ENCODE measurements at regions not wholly inside any gene's neighbourhood (a gene's known extent, or its start where the extent isn't known, plus 50 kb on each side); places are given as distances from the start of the nearest gene placed in this dataset.

GRCh38 chr20:52280407-52280806 lies 88.8 kb upstream of the ZFP64 start:
- no peak for DNase-seq (ENCODE audit: low spot score)
- Histone ChIP-seq H3K36me3 (ENCODE audit: insufficient read depth, low read length, poor library complexity, severe bottlenecking) (no peaks in the 10 kb centered on the region), H3K27ac (ENCODE audit: low read depth, low read length, poor library complexity, severe bottlenecking) (no peak overlapping the region), H3K27me3 (replicated peaks; ENCODE audit: insufficient read depth, low read depth, low read length, poor library complexity) (no peaks in the 10 kb centered on the region), H3K4me3 (ENCODE audit: low read depth, low read length, poor library complexity, severe bottlenecking) (no peak overlapping the region), H3K4me1 (ENCODE audit: insufficient read depth, low read length, poor library complexity, severe bottlenecking) (peaks cover 19% of the 10 kb centered on the region), H3K9me3 (ENCODE audit: low read depth, low read length, poor library complexity, severe bottlenecking) (no peaks in the 10 kb centered on the region)
- CTCF ChIA-PET, result no interaction called here
- TF ChIP-seq CTCF (conservative IDR thresholded peaks at IDR 0.05; ENCODE audit: low read depth, low read length), result no peak
- TF ChIP-seq EZH2 (IDR thresholded peaks at IDR 0.05; ENCODE audit: borderline replicate concordance, low read depth, low read length, poor library complexity, severe bottlenecking), result no peak
- BruUV-seq (replicated peaks), result no TSS peak
- intact Hi-C loops (cut with micrococcal nuclease; ENCODE audit: unreplicated experiment), result no loop called here
- POLR2A ChIA-PET (ENCODE audit: low non-redundant PET), result no interaction called here

GRCh38 chr20:52279706-52280105 lies 88.1 kb upstream of the ZFP64 start:
- POLR2A ChIA-PET (ENCODE audit: low non-redundant PET), result no interaction called here
- CTCF ChIA-PET, result no interaction called here
- DNase-seq (ENCODE audit: low spot score), result peak; percentile 41

GRCh38 chr20:52275181-52275691 lies 83.7 kb upstream of the ZFP64 start:
- ChIA-PET POLR2A (ENCODE audit: low non-redundant PET) (no interaction called here), CTCF (no interaction called here)
- no TSS peak for BruUV-seq (replicated peaks)
- TF ChIP-seq EZH2 (IDR thresholded peaks at IDR 0.05; ENCODE audit: borderline replicate concordance, low read depth, low read length, poor library complexity, severe bottlenecking), result no peak
- Histone ChIP-seq H3K36me3 (ENCODE audit: insufficient read depth, low read length, poor library complexity, severe bottlenecking) (no peaks in the 10 kb centered on the region), H3K4me3 (ENCODE audit: low read depth, low read length, poor library complexity, severe bottlenecking) (no peak overlapping the region), H3K9me3 (ENCODE audit: low read depth, low read length, poor library complexity, severe bottlenecking) (no peaks in the 10 kb centered on the region), H3K27me3 (replicated peaks; ENCODE audit: insufficient read depth, low read depth, low read length, poor library complexity) (no peaks in the 10 kb centered on the region), H3K4me1 (ENCODE audit: insufficient read depth, low read length, poor library complexity, severe bottlenecking) (peaks cover 33% of the 10 kb centered on the region), H3K27ac (ENCODE audit: low read depth, low read length, poor library complexity, severe bottlenecking) (peak overlapping the region; percentile 10)
- intact Hi-C loops (cut with micrococcal nuclease; ENCODE audit: unreplicated experiment), result no loop called here
- DNase-seq (ENCODE audit: low spot score), result no peak

More at GRCh38 chr20:52279706-52280105, 88.1 kb upstream of the ZFP64 start:
- TF ChIP-seq CTCF (conservative IDR thresholded peaks at IDR 0.05; ENCODE audit: low read depth, low read length) (no peak), EZH2 (IDR thresholded peaks at IDR 0.05; ENCODE audit: borderline replicate concordance, low read depth, low read length, poor library complexity, severe bottlenecking) (no peak)
- H3K9me3 ChIP-seq (ENCODE audit: low read depth, low read length, poor library complexity, severe bottlenecking), result no peaks in the 10 kb centered on the region
- no peak overlapping the region for H3K4me3 ChIP-seq (ENCODE audit: low read depth, low read length, poor library complexity, severe bottlenecking)
- peaks cover 22% of the 10 kb centered on the region for H3K4me1 ChIP-seq (ENCODE audit: insufficient read depth, low read length, poor library complexity, severe bottlenecking)
- H3K36me3 ChIP-seq (ENCODE audit: insufficient read depth, low read length, poor library complexity, severe bottlenecking), result no peaks in the 10 kb centered on the region
- no TSS peak for BruUV-seq (replicated peaks)
- H3K27me3 ChIP-seq (replicated peaks; ENCODE audit: insufficient read depth, low read depth, low read length, poor library complexity), result no peaks in the 10 kb centered on the region
- H3K27ac ChIP-seq (ENCODE audit: low read depth, low read length, poor library complexity, severe bottlenecking), result peak overlapping the region; percentile 2
- intact Hi-C loops (cut with micrococcal nuclease; ENCODE audit: unreplicated experiment), result no loop called here

GRCh38 chr20:52270696-52271095 lies 79.1 kb upstream of the ZFP64 start:
- Histone ChIP-seq H3K27me3 (replicated peaks; ENCODE audit: insufficient read depth, low read depth, low read length, poor library complexity) (no peaks in the 10 kb centered on the region), H3K27ac (ENCODE audit: low read depth, low read length, poor library complexity, severe bottlenecking) (peak overlapping the region; percentile 81), H3K36me3 (ENCODE audit: insufficient read depth, low read length, poor library complexity, severe bottlenecking) (no peaks in the 10 kb centered on the region), H3K4me3 (ENCODE audit: low read depth, low read length, poor library complexity, severe bottlenecking) (no peak overlapping the region), H3K9me3 (ENCODE audit: low read depth, low read length, poor library complexity, severe bottlenecking) (no peaks in the 10 kb centered on the region), H3K4me1 (ENCODE audit: insufficient read depth, low read length, poor library complexity, severe bottlenecking) (peaks cover 62% of the 10 kb centered on the region)
- DNase-seq (ENCODE audit: low spot score), result no peak
- BruUV-seq (replicated peaks), result no TSS peak
- intact Hi-C loops (cut with micrococcal nuclease; ENCODE audit: unreplicated experiment), result no loop called here
- CTCF ChIA-PET, result no interaction called here
- TF ChIP-seq EZH2 (IDR thresholded peaks at IDR 0.05; ENCODE audit: borderline replicate concordance, low read depth, low read length, poor library complexity, severe bottlenecking) (no peak), CTCF (conservative IDR thresholded peaks at IDR 0.05; ENCODE audit: low read depth, low read length) (no peak)
- POLR2A ChIA-PET (ENCODE audit: low non-redundant PET), result no interaction called here
